IMR-90 (cell line): ENCODE measurements at regions not wholly inside any gene's neighbourhood (a gene's known extent, or its start where the extent isn't known, plus 50 kb on each side); places are given as distances from the start of the nearest gene placed in this dataset.

Experiments used
- ATAC-seq: fragments of 200-7000 bp; cut with Tn5 transposase; 2 replicates; pipeline ENCODE4 v1.9.1; 2020; ENCODE audit warnings: low read depth, mild to moderate bottlenecking, moderate library complexity
- BruUV-seq: library from RNA; stranded (reverse); fragments of 400-500 nt; replicated peaks from 2 replicates; lab custom pipeline; 2021; lab: Mats Ljungman, UMichigan
- CTCF ChIA-PET: fragments of 300-600 bp; formaldehyde crosslinking; extraction: SDS; loops from one replicate; lab custom pipeline; 2021; ENCODE audit warnings: antibody characterized with exemption; lab: Yijun Ruan, JAX
- POLR2A ChIA-PET: fragments of 300-600 bp; sonication (Branson Sonifier 250); formaldehyde crosslinking; loops from one replicate; lab custom pipeline; 2022; ENCODE audit warnings: antibody characterized with exemption; ENCODE audit not compliant: unreplicated experiment; lab: Charles Lee
- DNase-seq: peaks from one replicate; pipeline ENCODE4 v3.0.0; 2013
- H2AFZ ChIP-seq: replicated peaks from 2 replicates; pipeline ENCODE3; 2013; ENCODE audit warnings: low read length, mild to moderate bottlenecking; ENCODE audit not compliant: poor library complexity
- H2AK5ac ChIP-seq: 2 replicates; pipeline ENCODE4 v1.6.1; 2013; ENCODE audit warnings: low read depth, low read length, inconsistent platforms
- H2AK9ac ChIP-seq: replicated peaks from 2 replicates; pipeline ENCODE3; 2013; ENCODE audit warnings: mild to moderate bottlenecking, low read depth, low read length, moderate library complexity; ENCODE audit not compliant: poor library complexity
- H2BK120ac ChIP-seq: 2 replicates; pipeline ENCODE4 v1.6.1; 2013; ENCODE audit warnings: low read depth, low read length, inconsistent platforms
- H2BK15ac ChIP-seq: 3 replicates; pipeline ENCODE4 v1.6.1; 2013; ENCODE audit warnings: low read depth, low read length, inconsistent platforms
- H2BK20ac ChIP-seq: 2 replicates; pipeline ENCODE4 v1.6.1; 2013; ENCODE audit warnings: low read depth, mild to moderate bottlenecking, inconsistent platforms, low read length, moderate library complexity
- H2BK5ac ChIP-seq: 2 replicates; pipeline ENCODE4 v1.6.1; 2013; ENCODE audit warnings: mild to moderate bottlenecking, low read depth, low read length, inconsistent platforms; ENCODE audit not compliant: poor library complexity, severe bottlenecking
- H3K14ac ChIP-seq: replicated peaks from 2 replicates; pipeline ENCODE4 v1.6.1; 2013; ENCODE audit warnings: low read depth, low read length, inconsistent platforms
- H3K18ac ChIP-seq: 2 replicates; pipeline ENCODE4 v1.6.1; 2013; ENCODE audit warnings: low read depth, low read length, control low read depth
- H3K23ac ChIP-seq: 2 replicates; pipeline ENCODE4 v1.6.1; 2013; ENCODE audit warnings: low read depth, low read length, inconsistent platforms
- H3K27ac ChIP-seq: 2 replicates; pipeline ENCODE4 v1.5.1; 2013; ENCODE audit warnings: mild to moderate bottlenecking, control low read depth, low read length; ENCODE audit not compliant: insufficient read depth
- H3K27me3 ChIP-seq: 2 replicates; pipeline ENCODE4 v1.6.1; 2013; ENCODE audit warnings: low read length; ENCODE audit not compliant: control insufficient read depth, insufficient read depth
- H3K36me3 ChIP-seq: 2 replicates; pipeline ENCODE4 v1.6.1; 2013; ENCODE audit warnings: low read length, mixed read lengths; ENCODE audit not compliant: control insufficient read depth, insufficient read depth
- H3K4ac ChIP-seq: 2 replicates; pipeline ENCODE4 v1.6.1; 2013; ENCODE audit warnings: low read depth, low read length, inconsistent platforms
- H3K4me1 ChIP-seq: 2 replicates; pipeline ENCODE4 v1.6.1; 2013; ENCODE audit warnings: low read length, mixed read lengths; ENCODE audit not compliant: control insufficient read depth, insufficient read depth
- H3K4me2 ChIP-seq: 2 replicates; pipeline ENCODE4 v1.6.1; 2013; ENCODE audit warnings: low read depth, mild to moderate bottlenecking, control low read depth, low read length, moderate library complexity
- H3K4me3 ChIP-seq: 2 replicates; pipeline ENCODE4 v1.5.1; 2013; ENCODE audit warnings: low read depth, mild to moderate bottlenecking, control low read depth, low read length, moderate library complexity; ENCODE audit not compliant: insufficient read depth
- H3K56ac ChIP-seq: 2 replicates; pipeline ENCODE4 v1.6.1; 2013; ENCODE audit warnings: low read length, inconsistent platforms; ENCODE audit not compliant: insufficient read depth; ENCODE audit errors: extremely low read depth
- H3K79me1 ChIP-seq, 2 experiments: 2 replicates each; pipeline ENCODE4 v1.6.1; 2013; ENCODE audit warnings: low read length in 2 of 2, inconsistent platforms in 1 of 2, low read depth in 1 of 2
- H3K9ac ChIP-seq: 2 replicates; pipeline ENCODE4 v1.6.1; 2013; ENCODE audit warnings: low read depth, low read length, control low read depth
- H3K9me1 ChIP-seq: 2 replicates; pipeline ENCODE4 v1.6.1; 2013; ENCODE audit warnings: low read length, inconsistent platforms; ENCODE audit not compliant: insufficient read depth
- H3K9me3 ChIP-seq: 2 replicates; pipeline ENCODE4 v1.6.1; 2013; ENCODE audit warnings: low read length; ENCODE audit not compliant: control insufficient read depth, insufficient read depth
- H4K20me1 ChIP-seq: 2 replicates; pipeline ENCODE4 v1.6.1; 2013; ENCODE audit warnings: low read length, inconsistent platforms; ENCODE audit not compliant: insufficient read depth
- H4K5ac ChIP-seq: 2 replicates; pipeline ENCODE4 v1.6.1; 2013; ENCODE audit warnings: mild to moderate bottlenecking, low read depth, low read length, control low read depth
- H4K8ac ChIP-seq, 2 experiments: 2 replicates each; pipeline ENCODE4 v1.6.1; 2013; ENCODE audit warnings: low read depth in 2 of 2, low read length in 2 of 2, control low read depth in 1 of 2, inconsistent platforms in 1 of 2
- H4K91ac ChIP-seq: 2 replicates; pipeline ENCODE4 v1.6.1; 2013; ENCODE audit warnings: low read depth, low read length, inconsistent platforms; ENCODE audit not compliant: insufficient read depth
- CEBPB ChIP-seq: IDR thresholded peaks from 2 replicates; pipeline ENCODE4 v1.6.1; 2012; ENCODE audit warnings: low read depth, low read length, improper control_type of control experiment
- CTCF ChIP-seq: conservative IDR thresholded peaks from 2 replicates; pipeline ENCODE4 v1.5.1; 2012; ENCODE audit warnings: mild to moderate bottlenecking, low read depth, low read length, improper control_type of control experiment
- POLR2A ChIP-seq: IDR thresholded peaks from 2 replicates; pipeline ENCODE4 v1.6.1; 2012; ENCODE audit warnings: mild to moderate bottlenecking, low read depth, low read length
- WGBS, 2 experiments: methylation state at CpG; one replicate each; pipeline versions ENCODE4 v1.1.5 to v1.1.7; 2013; ENCODE audit warnings: missing lambda C conversion rate in 2 of 2; ENCODE audit not compliant: insufficient read length in 1 of 2; ENCODE audit errors: extremely low coverage in 2 of 2; 5-methylcytosine and 5-hydroxymethylcytosine counted together
- dilution Hi-C: fragments of 300-500 bp; cut with HindIII; formaldehyde crosslinking; loops from one replicate; pipeline ENCODE4 v1.14.3; 2018; ENCODE audit warnings: low sequenced_read_pairs; ENCODE audit not compliant: unreplicated experiment
- in situ Hi-C: fragments of 300-500 bp; cut with MboI; formaldehyde crosslinking; loops from 3 replicates; pipeline ENCODE4 v1.14.3; 2019; ENCODE audit warnings: low sequenced_read_pairs, inconsistent platforms, mixed read lengths
- intact Hi-C: fragments of 100-400 bp; cut with micrococcal nuclease; formaldehyde crosslinking; loops from 2 replicates; pipeline ENCODE4 v1.10.0; 2022

GRCh38 chr2:220163486-220163885 lies 536.1 kb downstream of the SLC4A3 start:
- no peak overlapping the region for H4K8ac ChIP-seq
- H3K79me1 ChIP-seq, result no peaks in the 10 kb centered on the region
- dilution Hi-C loops, result no loop called here
- no peak overlapping the region for H2BK20ac ChIP-seq
- H4K91ac ChIP-seq, result no peak overlapping the region
- POLR2A ChIA-PET, result no interaction called here
- H2BK120ac ChIP-seq, result no peak overlapping the region
- no peak overlapping the region for H3K56ac ChIP-seq
- H2BK5ac ChIP-seq, result no peak overlapping the region
- H3K9me1 ChIP-seq, result no peaks in the 10 kb centered on the region; the same call in 1 of the 2 replicates
- H3K27me3 ChIP-seq, result no peaks in the 10 kb centered on the region
- no peak overlapping the region for H3K4ac ChIP-seq
- H3K18ac ChIP-seq, result no peak overlapping the region
- no peaks in the 10 kb centered on the region for H3K4me1 ChIP-seq
- no peak overlapping the region for H2BK15ac ChIP-seq
- TF ChIP-seq POLR2A (no peak), CTCF (no peak), CEBPB (no peak)
- in situ Hi-C loops, result no loop called here
- peaks cover 3% of the 10 kb centered on the region for H3K9me3 ChIP-seq
- H3K14ac ChIP-seq, result no peak overlapping the region
- H4K5ac ChIP-seq, result no peak overlapping the region
- no peak overlapping the region for H3K4me2 ChIP-seq
- CTCF ChIA-PET, result interaction anchor here (1.5 kb wide), 1 partner anchor 9 kb away, joined by 4 read pairs; no protein-coding TSS in a partner anchor
- no peak overlapping the region for H3K23ac ChIP-seq
- H3K36me3 ChIP-seq, result no peaks in the 10 kb centered on the region
- H4K20me1 ChIP-seq, result no peaks in the 10 kb centered on the region
- no peak overlapping the region for H3K4me3 ChIP-seq
- H2AFZ ChIP-seq, result no peak overlapping the region
- no TSS peak for BruUV-seq
- H2AK5ac ChIP-seq, result no peak overlapping the region
- ATAC-seq (no peak), DNase-seq (peak; percentile 34)
- no peak overlapping the region for H3K9ac ChIP-seq
- no CpG with 5 or more reads among the region's 2 CpGs for WGBS, 2 experiments
- intact Hi-C loops, result no loop called here
- H3K27ac ChIP-seq, result no peak overlapping the region
- no peak overlapping the region for H2AK9ac ChIP-seq
